HCT116 (cell line): ENCODE measurements at regions not wholly inside any gene's neighbourhood (a gene's known extent, or its start where the extent isn't known, plus 50 kb on each side); places are given as distances from the start of the nearest gene placed in this dataset.

ENCODE experiments used
- ATAC-seq: fragments of 200-7000 bp; cut with Tn5 transposase; 2 replicates; pipeline ENCODE4 v1.9.1; 2020; ENCODE audit warnings: mild to moderate bottlenecking, moderate library complexity
- BruUV-seq: library from RNA; stranded (reverse); fragments of 400-500 nt; replicated peaks from 2 replicates; lab custom pipeline; 2021; lab: Mats Ljungman, UMichigan
- CTCF ChIA-PET: fragments of 300-600 bp; sonication (Branson Sonifier 250); formaldehyde crosslinking; loops from one replicate; lab custom pipeline; 2021; ENCODE audit warnings: antibody characterized with exemption; lab: Charles Lee
- POLR2A ChIA-PET: fragments of 300-600, 350-600 bp; sonication (Branson Sonifier 250); formaldehyde crosslinking; loops from one replicate; lab custom pipeline; 2021; ENCODE audit warnings: antibody characterized with exemption; lab: Charles Lee
- RAD21 ChIA-PET, 2 experiments: fragments of 300-600 bp; sonication (Branson Sonifier 250); formaldehyde crosslinking; loops; one replicate each; lab custom pipeline; 2023; ENCODE audit warnings: low total read pairs in 2 of 2; ENCODE audit not compliant: uncharacterized antibody in 2 of 2, unreplicated experiment in 2 of 2, low non-redundant PET in 1 of 2; lab: Charles Lee
- DNase-seq: peaks from one replicate; pipeline ENCODE4 v3.0.0-alpha.2; 2010; ENCODE audit warnings: low read depth, low spot score
- H2AFZ ChIP-seq: fragments of 200-600 bp; shearing (Covaris generic), sonication (generic); 2 replicates; pipeline ENCODE4 v1.6.1; 2017; ENCODE audit warnings: low read depth, mixed run types, mixed read lengths, antibody characterized with exemption, low read length; ENCODE audit not compliant: poor library complexity, severe bottlenecking
- H3K27ac ChIP-seq: 2 replicates; pipeline ENCODE4 v1.5.1; 2012; ENCODE audit warnings: low read depth, low read length
- H3K27me3 ChIP-seq: fragments of 200-600 bp; sonication (generic); 2 replicates; pipeline ENCODE4 v1.6.1; 2016; ENCODE audit warnings: mixed run types, low read length, mixed read lengths; ENCODE audit not compliant: insufficient read depth
- H3K36me3 ChIP-seq, 2 experiments: fragments of 200-500 bp in 1 of 2; fragments of 200-600 bp in 1 of 2; sonication (Bioruptor generic) in 1 of 2; sonication (generic) in 1 of 2; 2 replicates each; pipeline versions ENCODE4 v1.5.1 to v1.6.1; 2014 to 2016; ENCODE audit warnings: low read length in 2 of 2, inconsistent platforms in 1 of 2, mixed read lengths in 1 of 2, mixed run types in 1 of 2; ENCODE audit not compliant: insufficient read depth in 2 of 2, control insufficient read depth in 1 of 2
- H3K4me1 ChIP-seq, 2 experiments: fragments of 200-600 bp in 1 of 2; sonication (generic) in 1 of 2; 2 replicates each; pipeline versions ENCODE4 v1.5.1 to v1.6.1; 2012 to 2017; ENCODE audit warnings: low read length in 2 of 2, inconsistent platforms in 1 of 2, mild to moderate bottlenecking in 1 of 2, mixed read lengths in 1 of 2, mixed run types in 1 of 2, moderate library complexity in 1 of 2; ENCODE audit not compliant: insufficient read depth in 2 of 2, control insufficient read depth in 1 of 2
- H3K4me2 ChIP-seq: fragments of 200-600 bp; sonication (generic); 2 replicates; pipeline ENCODE4 v1.6.1; 2017; ENCODE audit warnings: mixed run types, low read length, mixed read lengths
- H3K4me3 ChIP-seq, 2 experiments: fragments of 200-600 bp in 1 of 2; sonication (generic) in 1 of 2; replicated peaks in 1 of 2; 2 replicates each; pipeline ENCODE4 v1.5.1; 2011 to 2016; ENCODE audit warnings: low read length in 2 of 2, control low read depth in 1 of 2, low read depth in 1 of 2, mild to moderate bottlenecking in 1 of 2, mixed read lengths in 1 of 2, mixed run types in 1 of 2
- H3K79me2 ChIP-seq: fragments of 200-600 bp; sonication (generic); 2 replicates; pipeline ENCODE4 v1.6.1; 2017; ENCODE audit warnings: mild to moderate bottlenecking, mixed run types, low read length, moderate library complexity, mixed read lengths; ENCODE audit not compliant: insufficient read depth
- H3K9ac ChIP-seq: fragments of 200-600 bp; sonication (generic); 2 replicates; pipeline ENCODE4 v1.6.1; 2016; ENCODE audit warnings: low read length, mixed read lengths
- H3K9me2 ChIP-seq: fragments of 200-600 bp; sonication (generic), shearing (Covaris generic); 2 replicates; pipeline ENCODE4 v1.6.1; 2017; ENCODE audit warnings: mixed run types, mild to moderate bottlenecking, moderate library complexity; ENCODE audit not compliant: insufficient read depth
- H3K9me3 ChIP-seq, 2 experiments: fragments of 200-500 bp in 1 of 2; fragments of 200-600 bp in 1 of 2; sonication (Bioruptor generic) in 1 of 2; sonication (generic) in 1 of 2; 2 replicates each; pipeline ENCODE4 v1.6.1; 2014 to 2017; ENCODE audit warnings: low read length in 2 of 2, mixed read lengths in 2 of 2, inconsistent platforms in 1 of 2, low read depth in 1 of 2, mild to moderate bottlenecking in 1 of 2, mixed run types in 1 of 2, moderate library complexity in 1 of 2; ENCODE audit not compliant: control insufficient read depth in 1 of 2, insufficient read depth in 1 of 2
- H4K20me1 ChIP-seq: fragments of 200-600 bp; sonication (generic), shearing (Covaris generic); 2 replicates; pipeline ENCODE4 v1.6.1; 2017; ENCODE audit warnings: mixed run types, mild to moderate bottlenecking, moderate library complexity; ENCODE audit not compliant: insufficient read depth
- EGR1 ChIP-seq: IDR thresholded peaks from 2 replicates; pipeline ENCODE4 v1.6.1; 2012; ENCODE audit warnings: low read depth
- JUND ChIP-seq: IDR thresholded peaks from 2 replicates; pipeline ENCODE4 v1.6.1; 2012
- POLR2A ChIP-seq: IDR thresholded peaks from 2 replicates; pipeline ENCODE4 v1.7.0; 2011; ENCODE audit warnings: borderline replicate concordance; ENCODE audit not compliant: insufficient read depth, insufficient read length; ENCODE audit errors: extremely low read depth
- RAD21 ChIP-seq: IDR thresholded peaks from 2 replicates; pipeline ENCODE4 v1.6.1; 2012; ENCODE audit warnings: low read depth, mild to moderate bottlenecking
- SRF ChIP-seq: IDR thresholded peaks from 2 replicates; pipeline ENCODE4 v1.6.1; 2012; ENCODE audit warnings: low read depth
- TCF7L2 ChIP-seq: IDR thresholded peaks from 2 replicates; pipeline ENCODE4 v1.7.0; 2011; ENCODE audit warnings: borderline replicate concordance, inconsistent platforms; ENCODE audit not compliant: insufficient read depth, insufficient read length; ENCODE audit errors: extremely low read depth
- ZFX ChIP-seq: fragments of 450-650 bp; IDR thresholded peaks from 2 replicates; pipeline ENCODE4 v1.6.1; 2017
- intact Hi-C: fragments of 100-400 bp; cut with micrococcal nuclease; formaldehyde crosslinking; loops from 2 replicates; pipeline ENCODE4 v1.10.0; 2022
- TF ChIP-seq, protein P1 (sequence below), 3 experiments: fragments of 200-600 bp in 1 of 3; sonication (generic) in 1 of 3; IDR thresholded peaks in 2 of 3; conservative IDR thresholded peaks in 1 of 3; 2 replicates each; pipeline ENCODE4 v1.5.1; 2012 to 2017; ENCODE audit warnings: low read depth in 2 of 3, low read length in 2 of 3, antibody characterized with exemption in 1 of 3, borderline replicate concordance in 1 of 3, control low read depth in 1 of 3, mild to moderate bottlenecking in 1 of 3, mixed read lengths in 1 of 3, mixed run types in 1 of 3, moderate library complexity in 1 of 3; ENCODE audit not compliant: insufficient read depth in 1 of 3

DNA sequence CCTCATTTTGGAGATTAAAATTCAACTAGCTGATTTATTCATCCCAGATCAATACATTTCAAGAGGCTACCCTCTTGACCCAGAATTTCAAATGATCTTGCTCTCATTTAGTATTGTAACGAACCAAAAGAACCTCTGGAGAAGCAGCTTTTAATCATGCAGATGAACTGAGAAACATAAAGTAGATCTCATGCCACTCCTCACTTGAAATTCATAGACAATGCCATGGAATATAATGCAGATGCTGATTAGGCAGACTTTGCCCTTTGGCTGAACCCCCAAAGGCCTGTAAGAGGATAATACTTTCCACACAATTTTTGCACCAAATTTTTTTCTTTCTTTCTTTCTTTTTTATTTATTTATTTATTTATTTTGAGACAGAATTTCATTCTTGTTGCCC is 358.3 kb downstream of the NEK10 start (continued):
- TF ChIP-seq EGR1 (no peak), JUND (no peak), SRF (no peak), TCF7L2 (no peak), POLR2A (no peak)

DNA sequence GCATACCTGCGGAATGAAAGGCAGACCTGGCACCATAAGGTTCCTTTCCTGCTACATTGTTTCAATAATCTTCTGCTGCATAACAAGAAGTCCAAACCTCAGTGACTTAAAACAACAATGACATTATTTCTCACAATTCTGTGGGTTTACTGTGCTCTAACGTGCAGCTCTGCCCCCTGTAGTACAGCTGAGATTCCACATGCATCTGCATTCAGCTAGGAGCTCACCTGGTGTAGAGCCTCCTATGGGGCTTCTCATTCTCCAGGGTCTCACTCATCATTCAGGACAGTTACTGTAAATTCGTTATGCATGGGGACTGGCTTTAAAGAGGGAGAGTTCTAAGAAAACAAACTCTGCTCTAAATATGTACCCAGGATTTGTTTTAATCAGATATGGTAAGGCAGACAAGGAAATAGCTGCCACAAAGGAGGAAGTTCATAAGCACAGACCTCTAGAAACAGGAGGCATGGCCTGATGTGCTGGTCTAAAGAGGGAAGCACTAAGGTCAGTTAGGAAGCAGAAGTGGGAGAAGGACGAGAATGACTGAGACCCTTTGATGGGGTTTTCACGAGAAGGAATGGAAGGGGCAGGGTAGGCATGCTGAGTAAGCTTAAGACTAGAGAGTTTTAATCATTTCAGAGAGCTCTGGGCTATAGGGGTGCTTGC is 347.0 kb downstream of the NEK10 start:
- H3K4me1 ChIP-seq: no peaks in the 10 kb centered on the region
- no peaks in the 10 kb centered on the region for H4K20me1 ChIP-seq
- no peak overlapping the region for H3K27ac ChIP-seq
- no peak for TF ChIP-seq ZFX
- TF ChIP-seq RAD21: 0 out of 2 replicates have a peak, but pooled peaks have one; percentile 8
- TF ChIP-seq, protein P1, sequence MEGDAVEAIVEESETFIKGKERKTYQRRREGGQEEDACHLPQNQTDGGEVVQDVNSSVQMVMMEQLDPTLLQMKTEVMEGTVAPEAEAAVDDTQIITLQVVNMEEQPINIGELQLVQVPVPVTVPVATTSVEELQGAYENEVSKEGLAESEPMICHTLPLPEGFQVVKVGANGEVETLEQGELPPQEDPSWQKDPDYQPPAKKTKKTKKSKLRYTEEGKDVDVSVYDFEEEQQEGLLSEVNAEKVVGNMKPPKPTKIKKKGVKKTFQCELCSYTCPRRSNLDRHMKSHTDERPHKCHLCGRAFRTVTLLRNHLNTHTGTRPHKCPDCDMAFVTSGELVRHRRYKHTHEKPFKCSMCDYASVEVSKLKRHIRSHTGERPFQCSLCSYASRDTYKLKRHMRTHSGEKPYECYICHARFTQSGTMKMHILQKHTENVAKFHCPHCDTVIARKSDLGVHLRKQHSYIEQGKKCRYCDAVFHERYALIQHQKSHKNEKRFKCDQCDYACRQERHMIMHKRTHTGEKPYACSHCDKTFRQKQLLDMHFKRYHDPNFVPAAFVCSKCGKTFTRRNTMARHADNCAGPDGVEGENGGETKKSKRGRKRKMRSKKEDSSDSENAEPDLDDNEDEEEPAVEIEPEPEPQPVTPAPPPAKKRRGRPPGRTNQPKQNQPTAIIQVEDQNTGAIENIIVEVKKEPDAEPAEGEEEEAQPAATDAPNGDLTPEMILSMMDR (IDR thresholded peaks at IDR 0.05 in 2 of 3, conservative IDR thresholded peaks at IDR 0.05 in 1 of 3; ENCODE audit: borderline replicate concordance in 1 of 3, insufficient read depth in 1 of 3, low read depth in 2 of 3, low read length in 2 of 3): peak in 2 of 3 experiments; percentile 31 to 40; a peak in 3 of 6 replicates
- DNase-seq (no peak), ATAC-seq (peak; percentile 73; the same call in 1 of the 2 replicates)
- no peaks in the 10 kb centered on the region for H3K9me3 ChIP-seq
- no peak overlapping the region for H3K4me2 ChIP-seq
- H2AFZ ChIP-seq: no peak overlapping the region
- ChIA-PET CTCF (interaction anchor here (1.2 kb wide), 1 partner anchor 84 kb away, joined by 3 read pairs; no protein-coding TSS in a partner anchor), POLR2A (no interaction called here), RAD21 (interaction anchor here in 1 of 2 experiments (0.5 kb wide), 1 partner anchor 392 kb away, joined by 4 read pairs; no protein-coding TSS in a partner anchor)
- no peaks in the 10 kb centered on the region for H3K9me2 ChIP-seq
- BruUV-seq: no TSS peak
- no peak overlapping the region for H3K9ac ChIP-seq
- intact Hi-C loops: no loop called here
- H3K79me2 ChIP-seq: no peaks in the 10 kb centered on the region
- H3K4me3 ChIP-seq: no peak overlapping the region
- no peaks in the 10 kb centered on the region; a peak in 1 of 4 replicates for H3K36me3 ChIP-seq
- peaks cover 1% of the 10 kb centered on the region; the same call in 1 of the 2 replicates for H3K27me3 ChIP-seq
